Body of pancreas (tissue), 4 donors: ENCODE measurements at regions not wholly inside any gene's neighbourhood (a gene's known extent, or its start where the extent isn't known, plus 50 kb on each side); places are given as distances from the start of the nearest gene placed in this dataset.

ENCODE experiments used
- CTCF ChIP-seq, 7 experiments: fragments of 450-650 bp in 4 of 7; fragments of 200-600 bp in 3 of 7; sonication (generic) in 3 of 7; IDR thresholded peaks; one replicate each; pipeline ENCODE4 v1.5.1; 2016 to 2019; ENCODE audit warnings: antibody characterized with exemption in 7 of 7
- POLR2A ChIP-seq, 3 donors: fragments of 450-650 bp; IDR thresholded peaks; one replicate each; pipeline ENCODE4 v1.6.1; 2016; ENCODE audit warnings: antibody characterized with exemption in 3 of 3, mild to moderate bottlenecking in 2 of 3

DNA sequence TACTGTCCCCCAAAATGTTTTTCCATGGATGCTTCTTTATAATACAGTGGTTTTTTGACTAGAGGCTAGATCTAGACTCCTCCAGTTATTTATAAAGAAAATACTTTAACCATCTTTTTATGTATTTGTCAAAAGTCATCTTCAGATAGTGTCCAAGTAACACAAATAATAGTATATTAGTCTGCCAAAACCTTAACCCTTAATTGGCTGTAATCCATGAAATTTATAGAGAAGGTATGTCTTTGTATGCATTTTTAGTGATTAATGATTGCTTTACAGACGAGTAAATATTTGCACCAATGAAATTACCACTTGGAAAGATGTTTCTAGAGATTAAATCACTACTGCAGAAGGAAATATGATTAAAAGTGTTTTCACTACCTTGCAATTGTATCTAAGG lies 451.8 kb upstream of the NRXN1 start:
- TF ChIP-seq CTCF (IDR thresholded peaks at IDR 0.05): no peak
- no peak for TF ChIP-seq POLR2A (IDR thresholded peaks at IDR 0.05)
